Cardiac fibroblast (primary cell): ENCODE measurements at regions not wholly inside any gene's neighbourhood (a gene's known extent, or its start where the extent isn't known, plus 50 kb on each side); places are given as distances from the start of the nearest gene placed in this dataset.

Source experiments
- DNase-seq, 2 donors: peaks; one replicate each; pipeline versions ENCODE4 v3.0.0 to v3.0.0-alpha.2; 2010; ENCODE audit warnings: low read depth in 2 of 2
- H3K4me3 ChIP-seq, 2 donors: replicated peaks in 1 of 2; 1 replicate in 1 of 2; 2 replicates in 1 of 2; pipeline ENCODE4 v1.5.1; 2011; ENCODE audit warnings: low read depth in 2 of 2, low read length in 2 of 2, mild to moderate bottlenecking in 2 of 2, moderate library complexity in 1 of 2
- CTCF ChIP-seq: IDR thresholded peaks from one replicate; pipeline ENCODE4 v1.5.1; 2011; ENCODE audit warnings: low read depth, mild to moderate bottlenecking, low read length, inconsistent platforms

GRCh38 chr2:56918790-56919189 is 735.0 kb downstream of the CCDC85A start:
- no peak for DNase-seq
- no peak overlapping the region for H3K4me3 ChIP-seq
- no peak for TF ChIP-seq CTCF

DNA sequence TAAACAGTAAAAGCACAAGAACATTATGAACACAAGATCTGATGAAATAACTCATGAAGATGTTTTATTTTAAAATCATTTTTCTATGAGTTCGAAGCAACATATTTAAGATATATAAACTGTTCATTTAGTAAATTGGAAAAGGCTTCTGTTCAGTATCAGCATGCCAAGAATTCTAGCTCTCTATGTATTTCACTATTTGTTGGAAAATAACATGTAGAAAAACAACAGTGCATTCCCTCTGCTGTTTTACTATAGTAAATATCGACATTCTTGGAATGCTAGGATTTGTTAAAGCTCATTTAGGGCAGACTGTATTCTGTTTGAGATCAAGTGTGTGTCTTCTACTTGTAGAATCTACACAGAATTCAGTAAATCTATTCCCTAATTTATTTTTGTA is 750.2 kb downstream of the CCDC85A start:
- TF ChIP-seq CTCF, result no peak
- no peak for DNase-seq
- no peak overlapping the region for H3K4me3 ChIP-seq

GRCh38 chr2:56934866-56935265 is 751.1 kb downstream of the CCDC85A start:
- DNase-seq, result no peak
- no peak overlapping the region for H3K4me3 ChIP-seq
- no peak for TF ChIP-seq CTCF

DNA sequence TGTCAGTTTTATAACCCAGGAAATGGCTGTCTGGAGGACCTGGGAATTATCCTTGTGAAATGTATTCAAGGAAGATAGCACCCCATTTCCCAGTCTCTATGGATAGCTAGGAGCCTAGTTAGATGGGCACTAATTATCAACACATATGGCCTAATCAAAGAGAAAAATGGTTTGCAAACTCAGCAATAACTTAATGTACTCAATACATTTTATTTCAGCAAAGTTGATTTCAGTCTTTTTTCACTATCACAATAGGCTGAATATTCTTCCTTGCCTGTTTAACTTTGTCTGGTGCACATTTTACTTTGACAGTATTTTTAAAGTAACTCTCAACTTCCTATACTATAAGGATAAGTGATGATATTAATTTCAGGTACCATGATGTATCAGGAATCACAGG is 756.3 kb downstream of the CCDC85A start:
- no peak for DNase-seq
- no peak overlapping the region for H3K4me3 ChIP-seq
- TF ChIP-seq CTCF, result no peak

DNA sequence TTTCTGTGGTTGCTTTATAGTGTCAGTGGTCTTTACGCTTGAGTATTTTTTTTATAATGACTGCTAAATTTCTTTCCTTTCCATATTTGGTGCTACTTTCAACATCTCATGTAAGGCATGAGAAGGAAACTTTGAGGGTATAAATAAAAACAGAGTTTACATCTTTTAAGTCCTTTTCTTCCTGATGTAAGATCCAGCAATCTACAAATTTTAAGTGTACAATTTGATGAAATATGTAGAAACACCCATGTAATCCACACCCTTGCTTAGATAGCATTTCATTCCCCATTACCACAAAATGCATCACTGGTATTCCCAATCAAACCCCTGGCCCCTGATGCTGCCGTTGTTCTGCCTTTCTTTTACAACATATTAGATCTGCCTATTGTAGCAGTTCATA is 769.1 kb downstream of the CCDC85A start:
- H3K4me3 ChIP-seq, result no peak overlapping the region
- no peak for TF ChIP-seq CTCF
- DNase-seq, result no peak

GRCh38 chr2:56960581-56960980 is 776.8 kb downstream of the CCDC85A start:
- no peak for TF ChIP-seq CTCF
- H3K4me3 ChIP-seq, result no peak overlapping the region
- DNase-seq, result no peak

- DNase-seq, result no peak
- no peak overlapping the region for H3K4me3 ChIP-seq
- no peak for TF ChIP-seq CTCF
Observed at GRCh38 chr2:56962673-56963072, 778.9 kb downstream of the CCDC85A start.
